GM18502 (cell line): ENCODE measurements at regions not wholly inside any gene's neighbourhood (a gene's known extent, or its start where the extent isn't known, plus 50 kb on each side); places are given as distances from the start of the nearest gene placed in this dataset.
"Not testable (repeated sequence)": the region's sequence is repeated elsewhere in the genome, so short reads cannot be mapped to it uniquely, and the experiment has no call there.

Experiments
- ATAC-seq: cut with Tn5 transposase; IDR thresholded peaks from one replicate; pipeline ENCODE4 v1.9.1; 2021; ENCODE audit warnings: mild to moderate bottlenecking; ENCODE audit not compliant: unreplicated experiment, poor library complexity

- no peak for ATAC-seq
These were observed 95.0 kb downstream of the SNX5 start for GRCh38 chr20:17873410-17874270.

GRCh38 chr20:17872959-17873358 is 95.6 kb downstream of the SNX5 start:
- ATAC-seq = no peak

GRCh38 chr20:17872434-17872833 is 96.2 kb downstream of the SNX5 start:
- ATAC-seq = no peak

GRCh38 chr20:17871886-17872285 is 96.7 kb downstream of the SNX5 start:
- ATAC-seq = no peak

- ATAC-seq = no peak
These were observed 97.4 kb downstream of the SNX5 start for GRCh38 chr20:17871181-17871580.

- no peak for ATAC-seq
These were observed 98.4 kb downstream of the SNX5 start for GRCh38 chr20:17870086-17870740.

GRCh38 chr20:17869295-17869994 is 99.1 kb downstream of the SNX5 start:
- ATAC-seq = no peak

GRCh38 chr20:17868700-17869231 is 99.8 kb downstream of the SNX5 start:
- ATAC-seq = no peak

- ATAC-seq = no peak
These were observed 100.4 kb downstream of the SNX5 start for GRCh38 chr20:17868151-17868550.

GRCh38 chr20:17867131-17867925 is 101.3 kb downstream of the SNX5 start:
- no peak for ATAC-seq

GRCh38 chr20:17866234-17867001 is 102.2 kb downstream of the SNX5 start:
- ATAC-seq = no peak

GRCh38 chr20:17863577-17864292 is 104.9 kb downstream of the SNX5 start:
- ATAC-seq = no peak

- no peak for ATAC-seq
These were observed 105.4 kb downstream of the SNX5 start for GRCh38 chr20:17863209-17863576.

GRCh38 chr20:17862171-17862570 is 106.4 kb downstream of the SNX5 start:
- ATAC-seq = no peak

GRCh38 chr20:17861620-17862019 is 107.0 kb downstream of the SNX5 start:
- ATAC-seq = not testable (repeated sequence)

- ATAC-seq = no peak
These were observed 108.0 kb downstream of the SNX5 start for GRCh38 chr20:17860301-17861197.

GRCh38 chr20:17859616-17860232 is 108.9 kb downstream of the SNX5 start:
- no peak for ATAC-seq
